Upper lobe of right lung (tissue), 1 donor: ENCODE measurements at regions not wholly inside any gene's neighbourhood (a gene's known extent, or its start where the extent isn't known, plus 50 kb on each side); places are given as distances from the start of the nearest gene placed in this dataset.

Source experiments
- ATAC-seq: fragments of 200-7000 bp; cut with Tn5 transposase; one replicate; pipeline ENCODE4 v1.9.1; 2020; ENCODE audit warnings: mild to moderate bottlenecking, moderate library complexity
- DNase-seq: peaks from one replicate; pipeline ENCODE4 v3.0.0-alpha.2; 2020
- H3K27ac ChIP-seq: fragments of 200-600 bp; one replicate; pipeline ENCODE4 v1.8.0; 2022
- H3K27me3 ChIP-seq: fragments of 200-600 bp; one replicate; pipeline ENCODE4 v1.8.0; 2022; ENCODE audit warnings: mild to moderate bottlenecking
- H3K36me3 ChIP-seq: fragments of 200-600 bp; one replicate; pipeline ENCODE4 v1.8.0; 2022
- H3K4me1 ChIP-seq: fragments of 200-600 bp; one replicate; pipeline ENCODE4 v1.8.0; 2022
- H3K4me3 ChIP-seq: fragments of 200-600 bp; one replicate; pipeline ENCODE4 v1.8.0; 2022; ENCODE audit warnings: mild to moderate bottlenecking
- H3K9me3 ChIP-seq: fragments of 200-600 bp; one replicate; pipeline ENCODE4 v1.8.0; 2022
- CTCF ChIP-seq: fragments of 200-600 bp; IDR thresholded peaks from one replicate; pipeline ENCODE4 v1.8.0; 2022; ENCODE audit warnings: antibody characterized with exemption
- intact Hi-C: fragments of 100-400 bp; cut with DNase I; formaldehyde crosslinking; loops from one replicate; pipeline ENCODE4 v1.11.0; 2022
- donor health status: DM: no; HTN: yes; CAD: no; lungs with severe emphysema.

GRCh38 chr4:175033162-175033561, 115.0 kb downstream of the ADAM29 start:
- Histone ChIP-seq H3K36me3 (no peaks in the 10 kb centered on the region), H3K4me1 (no peaks in the 10 kb centered on the region), H3K4me3 (no peak overlapping the region), H3K27ac (no peak overlapping the region), H3K9me3 (no peaks in the 10 kb centered on the region), H3K27me3 (no peaks in the 10 kb centered on the region)
- intact Hi-C loops, result no loop called here
- ATAC-seq (no peak), DNase-seq (no peak)
- no peak for TF ChIP-seq CTCF

GRCh38 chr4:175034007-175034406, 115.8 kb downstream of the ADAM29 start:
- H3K27ac ChIP-seq, result no peak overlapping the region
- H3K36me3 ChIP-seq, result no peaks in the 10 kb centered on the region
- H3K4me3 ChIP-seq, result no peak overlapping the region
- intact Hi-C loops, result no loop called here
- DNase-seq (no peak), ATAC-seq (no peak)
- H3K27me3 ChIP-seq, result no peaks in the 10 kb centered on the region
- TF ChIP-seq CTCF, result no peak
- H3K9me3 ChIP-seq, result no peaks in the 10 kb centered on the region
- no peaks in the 10 kb centered on the region for H3K4me1 ChIP-seq

- H3K4me3 ChIP-seq, result no peak overlapping the region
- intact Hi-C loops, result no loop called here
These were observed 117.0 kb downstream of the ADAM29 start for GRCh38 chr4:175034986-175035705.

GRCh38 chr4:175035905-175036304, 117.7 kb downstream of the ADAM29 start:
- H3K4me3 ChIP-seq, result no peak overlapping the region
- H3K27ac ChIP-seq, result no peak overlapping the region
- DNase-seq, result no peak
- intact Hi-C loops, result no loop called here
- no peak for ATAC-seq
- TF ChIP-seq CTCF, result no peak
- no peaks in the 10 kb centered on the region for H3K36me3 ChIP-seq
- no peaks in the 10 kb centered on the region for H3K27me3 ChIP-seq
- H3K9me3 ChIP-seq, result no peaks in the 10 kb centered on the region
- H3K4me1 ChIP-seq, result no peaks in the 10 kb centered on the region

More at GRCh38 chr4:175034986-175035705, 117.0 kb downstream of the ADAM29 start:
- no peaks in the 10 kb centered on the region for H3K4me1 ChIP-seq
- H3K27ac ChIP-seq, result no peak overlapping the region
- ATAC-seq (no peak), DNase-seq (no peak)
- no peaks in the 10 kb centered on the region for H3K36me3 ChIP-seq
- no peaks in the 10 kb centered on the region for H3K9me3 ChIP-seq
- no peak for TF ChIP-seq CTCF
- H3K27me3 ChIP-seq, result no peaks in the 10 kb centered on the region

- DNase-seq (no peak), ATAC-seq (no peak)
- Histone ChIP-seq H3K27ac (no peak overlapping the region), H3K4me1 (no peaks in the 10 kb centered on the region), H3K4me3 (no peak overlapping the region), H3K9me3 (no peaks in the 10 kb centered on the region), H3K27me3 (no peaks in the 10 kb centered on the region), H3K36me3 (no peaks in the 10 kb centered on the region)
- intact Hi-C loops, result no loop called here
- TF ChIP-seq CTCF, result no peak
These were observed 130.1 kb downstream of the ADAM29 start for GRCh38 chr4:175048111-175048784.
